ENCODE measurements at regions not wholly inside any gene's neighbourhood (a gene's known extent, or its start where the extent isn't known, plus 50 kb on each side); places are given as distances from the start of the nearest gene placed in this dataset.

DNA sequence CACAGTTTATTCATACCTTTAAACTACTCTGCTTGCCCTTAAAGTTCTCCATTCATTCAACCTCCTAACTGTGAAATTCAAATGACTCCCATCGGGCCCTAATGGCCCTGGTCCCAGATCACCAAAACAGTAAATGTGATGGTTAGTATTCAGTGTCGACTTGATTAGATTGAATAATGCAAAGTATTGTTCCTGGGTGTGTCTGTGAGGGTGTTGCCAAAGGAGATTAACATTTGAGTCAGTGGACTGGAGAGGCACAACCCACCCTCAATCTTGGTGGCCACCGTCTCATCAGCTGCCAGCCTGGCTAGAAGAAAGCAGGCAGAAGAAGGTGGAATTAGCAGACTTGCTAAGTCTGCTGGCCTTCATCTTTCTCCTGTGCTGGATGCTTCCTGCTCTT, 80.1 kb upstream of the PLXNA4 start:
- TF ChIP-seq POLR2A (IDR thresholded peaks at IDR 0.05; ENCODE audit: low read length) (no peak), GATA1 (IDR thresholded peaks at IDR 0.05; ENCODE audit: low read depth, low read length) (no peak)
